H1 (cell line): ENCODE measurements at regions not wholly inside any gene's neighbourhood (a gene's known extent, or its start where the extent isn't known, plus 50 kb on each side); places are given as distances from the start of the nearest gene placed in this dataset.

Experiments
- CTCF ChIA-PET: fragments of 300-600 bp; sonication (Branson Sonifier 250); formaldehyde crosslinking; loops from one replicate; lab custom pipeline; 2021; ENCODE audit not compliant: partially characterized antibody; lab: Charles Lee
- POLR2A ChIA-PET: fragments of 300-600 bp; sonication (Branson Sonifier 250); formaldehyde crosslinking; loops from one replicate; lab custom pipeline; 2021; ENCODE audit warnings: inconsistent platforms; ENCODE audit not compliant: partially characterized antibody; lab: Charles Lee
- DNase-seq, 2 experiments: peaks; one replicate each; pipeline versions ENCODE4 v3.0.0 to v3.0.0-alpha.2; 2010 to 2022; ENCODE audit warnings: low spot score in 2 of 2, low read depth in 1 of 2, mixed read lengths in 1 of 2
- FAIRE-seq: peaks from 2 replicates; lab custom pipeline; 2011; peaks lifted over from hg19 to GRCh38; lab: Jason Lieb, UNC
- H2AFZ ChIP-seq: 2 replicates; pipeline ENCODE4 v1.8.1; 2012; ENCODE audit warnings: low read length, inconsistent platforms
- H2AK5ac ChIP-seq: 2 replicates; pipeline ENCODE4 v1.6.1; 2013; ENCODE audit warnings: low read depth, low read length
- H2BK120ac ChIP-seq: replicated peaks from 2 replicates; pipeline ENCODE3; 2013; ENCODE audit warnings: low read depth, low read length, inconsistent platforms
- H2BK12ac ChIP-seq: 2 replicates; pipeline ENCODE4 v1.6.1; 2013; ENCODE audit warnings: low read depth, low read length
- H2BK15ac ChIP-seq: 2 replicates; pipeline ENCODE4 v1.6.1; 2013; ENCODE audit warnings: low read length
- H2BK20ac ChIP-seq: 2 replicates; pipeline ENCODE4 v1.6.1; 2013; ENCODE audit warnings: low read length
- H2BK5ac ChIP-seq: 2 replicates; pipeline ENCODE4 v1.6.1; 2013; ENCODE audit warnings: low read depth, low read length
- H3K14ac ChIP-seq: 2 replicates; pipeline ENCODE4 v1.6.1; 2013; ENCODE audit warnings: inconsistent platforms; ENCODE audit not compliant: insufficient read length
- H3K18ac ChIP-seq: 2 replicates; pipeline ENCODE4 v1.6.1; 2013; ENCODE audit warnings: low read length; ENCODE audit errors: extremely low read depth
- H3K23ac ChIP-seq: 2 replicates; pipeline ENCODE4 v1.6.1; 2013; ENCODE audit warnings: inconsistent platforms; ENCODE audit not compliant: insufficient read length
- H3K23me2 ChIP-seq: 2 replicates; pipeline ENCODE4 v1.6.1; 2013; ENCODE audit warnings: low read depth, low read length
- H3K27ac ChIP-seq: 2 replicates; pipeline ENCODE4 v1.6.1; 2011; ENCODE audit warnings: low read depth, low read length, inconsistent platforms
- H3K27me3 ChIP-seq, 4 experiments: replicated peaks in 1 of 4; 1 replicate in 1 of 4; 2 replicates in 3 of 4; pipeline versions ENCODE4 v1.6.1 to v1.8.1; 2011 to 2013; ENCODE audit warnings: low read length in 3 of 4, mild to moderate bottlenecking in 3 of 4, inconsistent platforms in 2 of 4, mixed read lengths in 2 of 4, moderate library complexity in 1 of 4; ENCODE audit not compliant: control insufficient read depth in 3 of 4, insufficient read depth in 3 of 4; ENCODE audit errors: extremely low read depth in 1 of 4
- H3K36me3 ChIP-seq, 4 experiments: 2 replicates each; pipeline versions ENCODE4 v1.6.1 to v1.8.1; 2011 to 2013; ENCODE audit warnings: mild to moderate bottlenecking in 4 of 4, low read length in 3 of 4, moderate library complexity in 2 of 4, control low read depth in 1 of 4, inconsistent platforms in 1 of 4; ENCODE audit not compliant: insufficient read depth in 4 of 4, control insufficient read depth in 2 of 4
- H3K4ac ChIP-seq: replicated peaks from 2 replicates; pipeline ENCODE3; 2013; ENCODE audit warnings: low read length, low read depth, mixed read lengths, inconsistent platforms; ENCODE audit not compliant: insufficient read length
- H3K4me1 ChIP-seq, 4 experiments: replicated peaks in 1 of 4; 1 replicate in 1 of 4; 2 replicates in 3 of 4; pipeline versions ENCODE4 v1.6.1 to v1.8.1; 2011 to 2013; ENCODE audit warnings: low read length in 3 of 4, inconsistent platforms in 2 of 4, mixed read lengths in 1 of 4; ENCODE audit not compliant: insufficient read depth in 4 of 4, control insufficient read depth in 3 of 4
- H3K4me2 ChIP-seq, 2 experiments: 2 replicates each; pipeline versions ENCODE4 v1.6.1 to v1.8.1; 2011 to 2013; ENCODE audit warnings: low read depth in 2 of 2, low read length in 2 of 2, control low read depth in 1 of 2, inconsistent platforms in 1 of 2, mild to moderate bottlenecking in 1 of 2; ENCODE audit not compliant: insufficient read depth in 1 of 2
- H3K4me3 ChIP-seq, 4 experiments: fragments of 200-600, 300-600 bp in 1 of 4; sonication (generic), shearing (Covaris generic), sonication (Bioruptor Twin) in 1 of 4; 2 replicates each; pipeline versions ENCODE4 v1.5.1 to v1.8.1; 2011 to 2016; ENCODE audit warnings: low read length in 4 of 4, low read depth in 3 of 4, control low read depth in 2 of 4, inconsistent platforms in 2 of 4, mild to moderate bottlenecking in 2 of 4, mixed read lengths in 1 of 4, moderate library complexity in 1 of 4; ENCODE audit not compliant: insufficient read depth in 2 of 4; ENCODE audit errors: extremely low read depth in 1 of 4
- H3K56ac ChIP-seq: replicated peaks from 2 replicates; pipeline ENCODE3; 2013; ENCODE audit warnings: low read depth, mild to moderate bottlenecking, mixed read lengths, low read length, inconsistent platforms; ENCODE audit not compliant: insufficient read length
- H3K79me1 ChIP-seq: 2 replicates; pipeline ENCODE4 v1.6.1; 2013; ENCODE audit warnings: low read depth, low read length, control low read depth
- H3K79me2 ChIP-seq, 2 experiments: 2 replicates each; pipeline versions ENCODE4 v1.6.1 to v1.8.1; 2012 to 2013; ENCODE audit warnings: low read length in 2 of 2, mild to moderate bottlenecking in 2 of 2, inconsistent platforms in 1 of 2; ENCODE audit not compliant: insufficient read depth in 2 of 2, control insufficient read depth in 1 of 2
- H3K9ac ChIP-seq, 4 experiments: replicated peaks in 1 of 4; 1 replicate in 1 of 4; 2 replicates in 3 of 4; pipeline versions ENCODE4 v1.6.1 to v1.8.1; 2011 to 2013; ENCODE audit warnings: low read depth in 3 of 4, low read length in 3 of 4, control low read depth in 2 of 4, mild to moderate bottlenecking in 2 of 4, moderate library complexity in 2 of 4, inconsistent platforms in 1 of 4; ENCODE audit errors: extremely low read depth in 1 of 4
- H3K9me3 ChIP-seq, 2 experiments: 2 replicates each; pipeline versions ENCODE4 v1.6.1 to v1.8.1; 2012 to 2013; ENCODE audit warnings: mild to moderate bottlenecking in 2 of 2, moderate library complexity in 2 of 2, control low read depth in 1 of 2, inconsistent platforms in 1 of 2, low read depth in 1 of 2, low read length in 1 of 2, mixed read lengths in 1 of 2; ENCODE audit not compliant: insufficient read depth in 2 of 2
- H4K20me1 ChIP-seq, 2 experiments: replicated peaks in 1 of 2; 2 replicates each; pipeline versions ENCODE3 to v1.8.1; 2011 to 2013; ENCODE audit warnings: inconsistent platforms in 2 of 2, low read length in 2 of 2, mild to moderate bottlenecking in 1 of 2; ENCODE audit not compliant: insufficient read depth in 2 of 2, control insufficient read depth in 1 of 2
- H4K5ac ChIP-seq: 2 replicates; pipeline ENCODE4 v1.6.1; 2013; ENCODE audit warnings: low read length, low read depth, mixed read lengths, inconsistent platforms; ENCODE audit not compliant: insufficient read length
- H4K8ac ChIP-seq: 2 replicates; pipeline ENCODE4 v1.8.0; 2013; ENCODE audit warnings: mild to moderate bottlenecking, moderate library complexity, low read length, inconsistent platforms; ENCODE audit not compliant: insufficient read depth; ENCODE audit errors: extremely low read depth
- H4K91ac ChIP-seq: replicated peaks from 2 replicates; pipeline ENCODE3; 2013; ENCODE audit warnings: low read length, mixed read lengths, inconsistent platforms; ENCODE audit not compliant: insufficient read length
- CEBPB ChIP-seq: IDR thresholded peaks from 2 replicates; pipeline ENCODE4 v1.6.1; 2012; ENCODE audit warnings: low read depth, low read length
- JUND ChIP-seq: IDR thresholded peaks from 2 replicates; pipeline ENCODE4 v1.6.1; 2011; ENCODE audit warnings: mild to moderate bottlenecking, improper control_type of control experiment, low read length
- NANOG ChIP-seq: IDR thresholded peaks from 2 replicates; pipeline ENCODE4 v1.6.1; 2011; ENCODE audit warnings: low read length, low read depth, mild to moderate bottlenecking, inconsistent platforms; ENCODE audit not compliant: insufficient read depth, poor library complexity, severe bottlenecking
- RNF2 ChIP-seq: fragments of 200-900, 300-1000 bp; sonication (generic); IDR thresholded peaks from 2 replicates; pipeline ENCODE4 v1.7.1; 2016; ENCODE audit warnings: borderline replicate concordance, low read depth, mild to moderate bottlenecking, antibody characterized with exemption, low read length; ENCODE audit not compliant: poor library complexity, severe bottlenecking; ENCODE audit errors: missing control alignments
- SIRT6 ChIP-seq: IDR thresholded peaks from one replicate; pipeline ENCODE4 v1.7.1; 2012; ENCODE audit warnings: low read length, inconsistent platforms
- WGBS, 2 experiments: shearing (Covaris generic) in 1 of 2; methylation state at CpG; one replicate each; pipeline versions ENCODE4 v1.1.6 to v1.1.7; 2013 to 2015; ENCODE audit warnings: low lambda C conversion rate in 2 of 2, mixed read lengths in 2 of 2, inconsistent platforms in 1 of 2, low coverage in 1 of 2, missing lambda C conversion rate in 1 of 2; ENCODE audit not compliant: insufficient replicate concordance in 2 of 2, insufficient coverage in 1 of 2, insufficient read length in 1 of 2; ENCODE audit errors: extremely low coverage in 1 of 2, missing lambda C conversion rate in 1 of 2; 5-methylcytosine and 5-hydroxymethylcytosine counted together
- TF ChIP-seq, protein P1 (sequence below): IDR thresholded peaks from 2 replicates; pipeline ENCODE4 v1.6.1; 2012; ENCODE audit warnings: inconsistent platforms

DNA sequence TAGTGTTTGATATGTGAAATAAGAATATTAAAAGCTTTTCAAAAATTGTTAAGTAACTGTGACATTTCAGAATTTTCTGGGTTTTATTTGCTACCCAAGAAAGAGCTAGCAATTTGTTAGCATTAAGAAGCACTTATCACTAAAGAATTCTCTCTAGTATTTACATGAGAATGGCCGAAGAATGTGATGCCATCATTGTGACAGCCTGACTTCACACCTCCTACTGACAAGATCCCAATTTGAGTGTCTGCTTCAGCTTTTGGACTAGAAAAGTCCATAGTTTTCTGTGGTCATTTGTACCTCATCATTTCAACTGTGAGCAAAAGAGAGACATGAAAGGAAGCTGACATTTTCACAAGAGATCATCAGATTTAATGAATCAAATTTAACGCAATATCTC lies 548.1 kb upstream of the AGTR1 start:
- no peak for DNase-seq
- Histone ChIP-seq H3K14ac (no peak overlapping the region), H3K36me3 (peaks cover 0 to 6% (median 0%) of the 10 kb centered on the region in 4 experiments; a peak in 1 of 8 replicates), H3K18ac (no peak overlapping the region; the same call in 1 of the 2 replicates), H2BK20ac (no peak overlapping the region), H3K9ac (no peak overlapping the region), H3K56ac (no peak overlapping the region), H2AFZ (no peak overlapping the region), H2BK120ac (no peak overlapping the region), H3K4ac (no peak overlapping the region), H3K79me1 (no peaks in the 10 kb centered on the region), H4K8ac (no peak overlapping the region), H3K23ac (no peak overlapping the region), H4K20me1 (no peaks in the 10 kb centered on the region), H3K27ac (no peak overlapping the region), H3K4me1 (peaks cover 0 to 8% (median 3%) of the 10 kb centered on the region in 4 experiments; a peak in 2 of 7 replicates), H3K79me2 (no peaks in the 10 kb centered on the region), H3K4me2 (peak overlapping the region; percentile 26 to 41; a peak in 2 of 4 replicates), H3K27me3 (no peaks in the 10 kb centered on the region), H3K4me3 (no peak overlapping the region; a peak in 1 of 8 replicates), H3K9me3 (no peaks in the 10 kb centered on the region), H2BK12ac (no peak overlapping the region), H2AK5ac (no peak overlapping the region), H3K23me2 (no peaks in the 10 kb centered on the region), H4K5ac (peak overlapping the region; percentile 98), H2BK15ac (no peak overlapping the region), H2BK5ac (no peak overlapping the region), H4K91ac (no peak overlapping the region)
- 70% methylated on average over 2 of the region's 2 CpGs; no CpG with 5 or more reads in 1 of the 2 experiments for WGBS, 2 experiments
- ChIA-PET POLR2A (no interaction called here), CTCF (interaction anchor here (0.6 to 1.3 kb wide), 4 partner anchors 20 to 83 kb away, joined by 3 read pairs; no protein-coding TSS in a partner anchor)
- peak; percentile 93 for FAIRE-seq
- TF ChIP-seq JUND (peak; percentile 63; the same call in 1 of the 2 replicates), SIRT6 (no peak), CEBPB (0 out of 2 replicates have a peak, but pooled peaks have one; percentile 8), RNF2 (no peak), NANOG (peak; percentile 71)
- TF ChIP-seq, protein P1, sequence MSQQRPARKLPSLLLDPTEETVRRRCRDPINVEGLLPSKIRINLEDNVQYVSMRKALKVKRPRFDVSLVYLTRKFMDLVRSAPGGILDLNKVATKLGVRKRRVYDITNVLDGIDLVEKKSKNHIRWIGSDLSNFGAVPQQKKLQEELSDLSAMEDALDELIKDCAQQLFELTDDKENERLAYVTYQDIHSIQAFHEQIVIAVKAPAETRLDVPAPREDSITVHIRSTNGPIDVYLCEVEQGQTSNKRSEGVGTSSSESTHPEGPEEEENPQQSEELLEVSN = peak; percentile 65
